PC-9 (cell line): ENCODE measurements at regions not wholly inside any gene's neighbourhood (a gene's known extent, or its start where the extent isn't known, plus 50 kb on each side); places are given as distances from the start of the nearest gene placed in this dataset.

Experiments used
- BruUV-seq: library from RNA; stranded (reverse); fragments of 400-500 nt; replicated peaks from 2 replicates; lab custom pipeline; 2021; lab: Mats Ljungman, UMichigan
- CTCF ChIA-PET: fragments of 300-600 bp; sonication (Branson Sonifier 250); formaldehyde crosslinking; loops from one replicate; lab custom pipeline; 2022; ENCODE audit warnings: antibody characterized with exemption; lab: Charles Lee
- POLR2A ChIA-PET: fragments of 300-600 bp; sonication (Branson Sonifier 250); formaldehyde crosslinking; loops from one replicate; lab custom pipeline; 2022; ENCODE audit warnings: antibody characterized with exemption; ENCODE audit not compliant: unreplicated experiment; lab: Charles Lee
- DNase-seq, 2 experiments: peaks; one replicate each; pipeline versions ENCODE4 v3.0.0 to v3.0.0-alpha.2; 2015 to 2022; ENCODE audit warnings: mixed read lengths in 1 of 2
- H2AFZ ChIP-seq: fragments of 200-600 bp; sonication (generic); 2 replicates; pipeline ENCODE4 v1.8.1; 2017; ENCODE audit warnings: antibody characterized with exemption
- H3F3A ChIP-seq: fragments of 200-600 bp; sonication (generic); 2 replicates; pipeline ENCODE4 v1.8.1; 2017; ENCODE audit warnings: antibody characterized with exemption, mild to moderate bottlenecking, low read depth; ENCODE audit not compliant: insufficient read depth
- H3K27ac ChIP-seq: fragments of 200-600 bp; sonication (generic); 2 replicates; pipeline ENCODE4 v1.6.1; 2016; ENCODE audit warnings: mixed run types
- H3K27me3 ChIP-seq: fragments of 200-600 bp; sonication (generic); 2 replicates; pipeline ENCODE4 v1.6.1; 2016; ENCODE audit warnings: low read depth, mixed run types; ENCODE audit not compliant: insufficient read depth
- H3K36me3 ChIP-seq: fragments of 200-600 bp; sonication (generic); 2 replicates; pipeline ENCODE4 v1.6.1; 2016; ENCODE audit warnings: low read depth, mixed run types
- H3K4me1 ChIP-seq: fragments of 200-600 bp; sonication (generic); replicated peaks from 2 replicates; pipeline ENCODE4 v1.6.1; 2016; ENCODE audit warnings: mixed run types; ENCODE audit not compliant: insufficient read depth
- H3K4me2 ChIP-seq: fragments of 200-600 bp; sonication (generic); 2 replicates; pipeline ENCODE4 v1.6.1; 2017; ENCODE audit warnings: mixed run types
- H3K4me3 ChIP-seq: fragments of 200-600 bp; sonication (generic); 2 replicates; pipeline ENCODE4 v1.6.1; 2016; ENCODE audit warnings: mixed run types
- H3K79me2 ChIP-seq: fragments of 200-600 bp; sonication (generic); 2 replicates; pipeline ENCODE4 v1.6.1; 2017; ENCODE audit warnings: low read depth, mixed run types
- H3K9me2 ChIP-seq: fragments of 200-600 bp; sonication (generic); 2 replicates; pipeline ENCODE4 v1.8.1; 2017; ENCODE audit warnings: mild to moderate bottlenecking; ENCODE audit not compliant: insufficient read depth
- H3K9me3 ChIP-seq: fragments of 200-600 bp; sonication (generic); 2 replicates; pipeline ENCODE4 v1.8.1; 2016; ENCODE audit warnings: low read depth; ENCODE audit not compliant: insufficient read depth
- H4K20me1 ChIP-seq: fragments of 200-600 bp; sonication (generic); 2 replicates; pipeline ENCODE4 v1.8.1; 2017; ENCODE audit not compliant: insufficient read depth
- EZH2 ChIP-seq: fragments of 200-600 bp; sonication (generic); IDR thresholded peaks from 2 replicates; pipeline ENCODE4 v1.8.0; 2017; ENCODE audit warnings: antibody characterized with exemption, low read depth
- intact Hi-C: fragments of 100-400 bp; cut with micrococcal nuclease; formaldehyde crosslinking; loops from one replicate; pipeline ENCODE4 v1.10.0; 2022; ENCODE audit not compliant: unreplicated experiment
- TF ChIP-seq, protein P1 (sequence below): fragments of 200-600 bp; sonication (generic); conservative IDR thresholded peaks from 2 replicates; pipeline ENCODE4 v1.6.1; 2017; ENCODE audit warnings: mixed run types, antibody characterized with exemption, mild to moderate bottlenecking, moderate library complexity

- Histone ChIP-seq H3K4me1 (no peaks in the 10 kb centered on the region), H3K36me3 (no peaks in the 10 kb centered on the region), H3K9me3 (no peaks in the 10 kb centered on the region), H4K20me1 (no peaks in the 10 kb centered on the region), H3K27ac (no peak overlapping the region), H3K4me2 (no peak overlapping the region), H3F3A (no peaks in the 10 kb centered on the region), H3K27me3 (no peaks in the 10 kb centered on the region), H3K4me3 (no peak overlapping the region), H2AFZ (no peak overlapping the region), H3K79me2 (no peaks in the 10 kb centered on the region), H3K9me2 (no peaks in the 10 kb centered on the region)
- BruUV-seq = no TSS peak
- ChIA-PET CTCF (no interaction called here), POLR2A (no interaction called here)
- DNase-seq = no peak
- TF ChIP-seq, protein P1, sequence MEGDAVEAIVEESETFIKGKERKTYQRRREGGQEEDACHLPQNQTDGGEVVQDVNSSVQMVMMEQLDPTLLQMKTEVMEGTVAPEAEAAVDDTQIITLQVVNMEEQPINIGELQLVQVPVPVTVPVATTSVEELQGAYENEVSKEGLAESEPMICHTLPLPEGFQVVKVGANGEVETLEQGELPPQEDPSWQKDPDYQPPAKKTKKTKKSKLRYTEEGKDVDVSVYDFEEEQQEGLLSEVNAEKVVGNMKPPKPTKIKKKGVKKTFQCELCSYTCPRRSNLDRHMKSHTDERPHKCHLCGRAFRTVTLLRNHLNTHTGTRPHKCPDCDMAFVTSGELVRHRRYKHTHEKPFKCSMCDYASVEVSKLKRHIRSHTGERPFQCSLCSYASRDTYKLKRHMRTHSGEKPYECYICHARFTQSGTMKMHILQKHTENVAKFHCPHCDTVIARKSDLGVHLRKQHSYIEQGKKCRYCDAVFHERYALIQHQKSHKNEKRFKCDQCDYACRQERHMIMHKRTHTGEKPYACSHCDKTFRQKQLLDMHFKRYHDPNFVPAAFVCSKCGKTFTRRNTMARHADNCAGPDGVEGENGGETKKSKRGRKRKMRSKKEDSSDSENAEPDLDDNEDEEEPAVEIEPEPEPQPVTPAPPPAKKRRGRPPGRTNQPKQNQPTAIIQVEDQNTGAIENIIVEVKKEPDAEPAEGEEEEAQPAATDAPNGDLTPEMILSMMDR = no peak
- TF ChIP-seq EZH2 = no peak
- intact Hi-C loops = no loop called here
Observed at GRCh38 chr21:23612210-23612609, 1995.1 kb downstream of the MRPL39 start.

DNA sequence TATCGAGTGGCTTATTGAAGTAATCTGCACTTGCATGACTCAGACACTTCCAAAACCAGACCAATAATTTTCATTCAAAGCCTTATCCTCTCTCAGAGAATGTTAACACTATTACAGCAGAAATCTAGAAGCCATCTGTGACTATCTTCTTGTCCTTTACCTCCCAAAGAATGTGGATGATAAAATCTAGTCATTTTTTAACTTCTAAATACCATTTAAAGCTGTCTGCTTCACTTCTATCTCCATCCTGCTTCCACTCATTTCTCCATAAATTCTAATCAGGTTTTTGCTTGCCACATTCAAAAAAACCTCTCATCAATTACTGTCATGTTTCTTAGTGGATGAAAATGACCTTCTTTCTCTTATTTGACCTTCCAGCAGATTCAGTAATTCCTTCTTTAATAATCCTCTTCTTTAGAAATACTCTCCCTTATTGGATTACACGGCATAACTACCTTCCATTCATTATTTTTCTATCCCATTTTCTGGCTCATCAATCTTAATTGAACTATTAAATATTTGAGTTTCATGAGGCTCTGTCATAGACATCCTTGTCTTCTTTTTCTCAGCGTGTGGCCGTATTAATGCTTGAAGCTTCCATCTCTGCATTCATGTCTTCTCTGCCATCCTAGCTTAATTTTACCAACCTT is 1999.4 kb downstream of the MRPL39 start:
- Histone ChIP-seq H3K79me2 (no peaks in the 10 kb centered on the region), H3K4me1 (no peaks in the 10 kb centered on the region), H3K36me3 (no peaks in the 10 kb centered on the region), H3K4me2 (no peak overlapping the region), H3K27me3 (no peaks in the 10 kb centered on the region), H3F3A (no peaks in the 10 kb centered on the region), H3K9me3 (no peaks in the 10 kb centered on the region), H3K9me2 (no peaks in the 10 kb centered on the region), H4K20me1 (no peaks in the 10 kb centered on the region), H3K4me3 (no peak overlapping the region), H2AFZ (no peak overlapping the region), H3K27ac (no peak overlapping the region)
- no peak for TF ChIP-seq EZH2
- TF ChIP-seq, protein P1 = no peak
- ChIA-PET CTCF (no interaction called here), POLR2A (no interaction called here)
- BruUV-seq = no TSS peak
- intact Hi-C loops = no loop called here
- DNase-seq = no peak

DNA sequence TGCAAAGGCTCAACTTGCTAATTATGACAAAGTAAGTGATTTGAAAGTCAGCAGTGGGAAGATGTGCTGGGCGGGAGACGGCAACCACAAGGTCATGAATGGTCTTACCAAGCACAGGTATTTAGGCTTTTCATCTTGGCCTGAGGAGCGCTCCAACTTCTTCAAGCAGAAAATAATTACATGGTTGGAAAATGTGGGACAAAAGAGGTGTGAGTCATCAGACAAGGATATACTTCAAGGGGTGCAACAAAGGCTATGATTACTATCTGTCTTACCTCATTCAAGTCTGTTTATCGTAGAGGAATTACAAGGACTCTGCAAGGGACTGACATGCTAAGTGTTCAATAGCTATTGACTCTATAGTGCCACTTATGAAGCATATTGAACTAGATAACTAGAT is 2005.7 kb downstream of the MRPL39 start:
- CTCF ChIA-PET = no interaction called here
- Histone ChIP-seq H3K36me3 (no peaks in the 10 kb centered on the region), H2AFZ (no peak overlapping the region), H3K9me2 (no peaks in the 10 kb centered on the region), H3K79me2 (no peaks in the 10 kb centered on the region), H3K9me3 (no peaks in the 10 kb centered on the region), H3K4me2 (no peak overlapping the region), H3K4me1 (no peaks in the 10 kb centered on the region), H3K27me3 (no peaks in the 10 kb centered on the region), H3F3A (no peaks in the 10 kb centered on the region), H3K4me3 (no peak overlapping the region), H3K27ac (no peak overlapping the region), H4K20me1 (no peaks in the 10 kb centered on the region)
- intact Hi-C loops = no loop called here
- POLR2A ChIA-PET = no interaction called here
- BruUV-seq = no TSS peak
- DNase-seq = no peak
- TF ChIP-seq, protein P1 = no peak
- TF ChIP-seq EZH2 = no peak
